ENCODE measurements at regions not wholly inside any gene's neighbourhood (a gene's known extent, or its start where the extent isn't known, plus 50 kb on each side); places are given as distances from the start of the nearest gene placed in this dataset.
"Not testable (repeated sequence)": the region's sequence is repeated elsewhere in the genome, so short reads cannot be mapped to it uniquely, and the experiment has no call there.

DNA sequence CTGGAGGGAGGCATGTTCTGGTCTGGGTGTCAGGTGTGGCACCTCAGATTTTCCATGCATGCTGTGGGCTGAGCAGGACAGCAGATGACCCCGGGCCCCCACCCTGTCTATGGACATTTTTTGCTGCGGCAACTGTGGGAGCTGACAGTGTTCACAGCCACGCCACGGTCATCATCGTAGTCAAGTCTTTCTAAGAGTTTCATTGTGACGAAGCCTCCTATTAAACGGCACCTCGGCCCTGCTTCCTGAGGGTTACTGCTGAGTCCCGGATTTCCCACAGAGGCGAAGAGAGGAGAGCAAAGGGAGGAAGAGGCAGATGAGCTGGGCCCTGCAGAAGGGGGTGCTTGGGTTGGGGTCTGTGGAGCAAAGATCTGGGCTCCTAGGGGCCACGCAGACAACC is 152.1 kb upstream of the POTEB2 start:
- DNase-seq: not testable (repeated sequence)

DNA sequence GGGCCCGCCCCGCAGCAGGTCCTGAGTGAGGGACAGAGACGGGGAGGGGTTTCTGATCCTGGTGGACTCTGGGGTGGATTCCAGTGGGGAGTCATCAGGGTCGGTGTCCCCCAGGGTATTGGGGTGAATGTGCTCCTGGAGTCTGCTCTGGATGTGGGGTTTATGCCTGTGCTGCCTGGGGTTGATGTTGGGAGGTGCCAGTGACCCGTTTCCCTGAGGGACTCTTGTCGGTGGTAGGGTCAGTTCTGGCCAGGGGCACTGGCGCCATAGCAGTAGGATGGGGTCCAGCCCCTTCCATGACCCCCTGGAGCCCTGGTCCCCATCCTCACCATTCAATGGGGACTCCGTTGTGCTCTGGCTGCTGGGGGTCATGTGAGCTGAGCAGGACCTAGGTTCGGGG is 151.2 kb upstream of the POTEB2 start:
- DNase-seq: not testable (repeated sequence)

DNA sequence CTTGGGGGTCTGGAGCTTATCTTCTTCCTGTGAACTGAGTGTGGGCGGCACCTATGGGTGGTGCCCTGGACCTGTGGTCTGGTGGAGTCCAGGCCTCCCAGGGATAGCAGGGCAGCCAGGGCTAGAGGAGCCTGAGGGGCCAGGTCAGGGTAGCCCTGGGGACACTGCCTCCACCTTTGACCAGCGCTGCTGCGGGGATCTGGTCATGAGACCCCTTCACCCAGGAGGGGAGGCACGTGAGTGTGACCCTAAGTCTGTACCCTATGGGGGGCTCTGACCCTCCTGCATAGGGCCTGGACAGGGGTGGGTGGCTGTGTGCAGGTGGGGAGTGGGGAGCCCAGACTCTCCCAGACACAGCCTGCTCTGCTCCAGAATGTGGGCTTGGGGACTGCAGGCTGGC is 150.5 kb upstream of the POTEB2 start:
- not testable (repeated sequence) for DNase-seq

DNA sequence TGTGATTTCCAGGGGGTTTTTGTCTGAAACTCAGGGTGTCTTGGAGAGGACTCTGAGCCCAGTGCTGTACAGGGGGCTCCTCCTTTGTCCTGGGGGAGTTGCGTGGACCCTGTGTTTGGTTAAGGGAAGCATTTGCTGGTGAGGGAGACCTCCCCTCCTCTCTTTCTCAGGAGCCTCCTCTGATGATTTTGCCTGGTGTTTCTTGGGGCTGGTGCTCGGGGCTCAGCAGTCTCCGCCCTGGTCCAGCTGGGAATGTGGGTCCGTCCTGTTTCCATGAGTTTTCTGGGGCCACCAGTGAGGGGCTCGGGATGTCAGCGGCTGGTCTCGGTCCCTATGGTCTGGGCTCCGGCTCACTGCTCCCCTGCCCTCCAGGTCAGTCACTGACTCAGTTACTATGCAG is 149.1 kb upstream of the POTEB2 start:
- DNase-seq: not testable (repeated sequence)

DNA sequence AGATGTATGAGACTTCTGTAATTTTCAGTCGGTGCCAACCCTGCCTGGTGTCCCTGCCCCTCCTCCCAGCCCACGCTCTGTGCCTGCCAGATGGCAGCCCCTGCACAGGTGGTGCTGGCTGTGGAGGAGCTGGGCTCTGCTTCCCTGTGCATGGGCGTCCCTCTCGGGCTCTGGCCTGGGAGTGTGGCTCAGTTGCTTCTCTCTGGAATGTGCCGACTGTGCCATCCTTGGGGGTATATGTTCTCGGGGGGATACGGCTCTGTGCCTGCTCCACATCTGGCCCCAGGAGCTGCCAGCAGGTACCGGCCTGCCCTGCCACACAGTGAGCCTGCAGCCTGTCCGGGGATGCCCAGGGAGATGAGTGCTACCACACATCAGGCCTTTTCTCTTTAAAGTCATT is 147.2 kb upstream of the POTEB2 start:
- not testable (repeated sequence) for DNase-seq

DNA sequence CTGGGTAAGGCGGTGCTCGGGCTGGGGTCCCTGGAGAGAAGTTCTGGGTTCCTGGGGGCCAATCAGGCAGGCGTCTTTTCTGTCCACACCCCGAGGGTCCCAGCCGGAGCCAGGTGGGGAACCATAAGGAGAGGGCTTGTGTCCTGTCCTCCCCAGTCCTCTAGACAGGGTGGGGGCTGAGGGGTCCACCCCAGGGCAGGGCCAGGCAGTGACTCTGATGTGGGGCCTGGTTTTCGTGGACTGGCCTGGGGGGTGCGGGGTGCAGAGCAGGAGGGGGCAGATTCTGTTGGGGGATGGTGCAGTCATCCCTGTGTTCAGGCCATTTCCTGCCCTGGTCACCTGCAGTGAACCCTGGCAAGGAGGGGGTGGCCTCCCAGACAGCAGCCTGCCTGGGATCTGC is 143.5 kb upstream of the POTEB2 start:
- not testable (repeated sequence) for DNase-seq

DNA sequence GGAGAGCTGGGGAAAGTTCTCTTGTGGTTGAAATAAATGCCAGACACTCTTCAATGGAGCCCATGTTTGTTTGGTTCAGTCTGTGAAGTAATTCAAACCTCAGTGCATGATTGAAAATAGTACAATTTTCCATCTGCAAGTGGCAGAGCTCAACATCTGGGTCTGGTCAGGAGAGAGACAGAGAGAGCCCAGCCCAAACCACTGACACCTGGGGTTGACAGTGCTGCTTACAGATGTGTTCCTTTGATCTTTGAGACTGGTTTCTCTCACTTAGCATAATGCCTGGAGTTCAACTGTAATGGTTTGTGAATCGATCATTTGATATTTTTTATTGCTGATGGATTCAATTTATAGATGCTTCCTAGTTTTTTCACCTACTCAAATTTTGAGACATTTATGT is 137.3 kb upstream of the POTEB2 start:
- DNase-seq: not testable (repeated sequence)

DNA sequence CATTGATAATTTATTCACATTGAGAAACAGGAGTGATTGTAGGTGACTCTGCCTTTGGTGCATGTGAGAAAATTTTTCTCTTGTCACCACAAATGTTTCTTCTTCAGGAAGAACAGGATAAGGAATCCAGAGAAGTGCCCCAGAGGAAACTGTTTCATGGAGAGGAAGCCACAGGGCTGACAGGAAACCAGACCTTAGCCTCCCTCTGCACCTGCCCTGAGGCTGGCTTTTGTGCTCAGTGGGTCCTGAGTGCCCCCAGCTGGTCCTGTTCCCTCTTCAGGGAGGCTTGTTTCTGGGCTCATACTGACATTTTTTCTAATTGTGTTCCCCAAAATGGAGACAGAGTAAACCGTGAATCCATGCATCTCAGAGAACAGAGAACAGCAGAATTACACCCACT is 135.8 kb upstream of the POTEB2 start:
- DNase-seq: not testable (repeated sequence)

DNA sequence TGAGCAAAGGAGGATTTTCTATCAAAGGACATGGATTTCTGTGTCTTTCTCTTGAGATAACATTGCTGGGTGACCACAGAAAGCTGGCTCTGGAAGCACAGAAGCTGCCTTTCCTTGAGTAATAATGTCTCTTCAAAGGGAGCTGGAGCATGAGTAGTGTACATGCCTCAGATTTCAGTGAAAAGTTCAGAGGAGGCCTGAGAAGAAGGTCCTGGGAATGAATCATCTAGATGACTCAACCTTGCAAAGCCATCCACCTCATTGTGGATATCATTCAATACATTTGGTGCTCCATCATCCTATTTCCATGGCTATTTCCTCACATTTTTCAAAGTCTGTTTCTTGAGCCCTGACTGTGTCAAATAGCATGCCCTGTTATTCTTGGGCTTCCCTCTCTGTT is 125.6 kb upstream of the POTEB2 start:
- DNase-seq: not testable (repeated sequence)

DNA sequence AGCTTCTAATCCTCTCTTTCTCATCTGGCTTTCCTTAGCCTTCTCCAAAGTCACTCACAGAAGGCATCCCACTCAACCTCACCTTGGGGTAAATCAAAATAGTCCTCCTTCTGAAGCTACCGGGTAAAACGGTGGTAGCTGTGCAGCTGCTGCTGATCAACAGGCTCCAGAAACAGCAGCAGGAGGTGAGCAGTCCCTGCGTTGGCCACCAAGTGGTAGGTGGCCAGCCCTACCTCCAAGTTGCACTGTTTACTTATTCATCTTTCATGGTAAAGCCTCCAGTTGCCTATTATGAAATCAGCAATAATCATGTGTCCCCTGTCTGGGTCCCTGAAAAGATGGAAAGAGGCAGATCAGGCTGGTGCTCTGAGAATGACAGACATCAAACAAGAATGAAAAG is 125.1 kb upstream of the POTEB2 start:
- not testable (repeated sequence) for DNase-seq

DNA sequence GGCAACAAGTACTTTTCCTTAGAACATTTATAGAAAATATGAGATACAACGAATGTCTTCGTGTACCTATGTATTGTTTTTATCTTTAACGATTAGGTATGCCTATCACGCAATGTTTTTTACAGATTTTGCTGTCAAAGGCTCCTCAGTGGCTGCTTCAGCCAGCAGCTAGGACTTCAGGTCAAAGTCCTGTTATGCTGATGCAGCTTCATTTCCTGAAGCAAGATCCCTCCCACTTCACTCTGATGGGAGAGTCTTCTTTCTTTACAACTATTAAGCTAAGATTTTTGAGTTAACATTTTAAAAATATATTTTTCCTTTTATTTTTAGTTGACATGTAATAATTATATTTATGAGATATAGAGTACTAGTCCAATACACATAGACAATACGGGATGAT is 120.7 kb upstream of the POTEB2 start:
- DNase-seq: not testable (repeated sequence)

DNA sequence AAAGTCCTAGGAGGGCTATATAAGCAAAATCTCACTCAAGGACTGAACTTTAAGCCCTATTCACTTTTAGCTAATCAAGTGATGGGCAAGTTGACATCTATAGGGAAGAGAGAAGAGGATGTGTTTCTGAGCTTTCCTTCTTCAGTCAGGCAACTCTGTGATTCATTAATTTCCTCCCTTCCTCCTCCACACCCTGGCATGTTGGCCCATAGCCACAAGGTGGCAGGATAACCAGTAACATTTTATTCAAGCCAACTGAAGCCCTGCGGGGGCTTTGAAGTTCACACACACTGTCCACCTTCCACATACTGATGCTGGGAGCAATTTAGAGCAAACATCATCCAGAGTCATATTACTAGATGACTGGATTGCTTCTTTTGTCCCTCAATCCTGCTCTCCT is 111.9 kb upstream of the POTEB2 start:
- not testable (repeated sequence) for DNase-seq

DNA sequence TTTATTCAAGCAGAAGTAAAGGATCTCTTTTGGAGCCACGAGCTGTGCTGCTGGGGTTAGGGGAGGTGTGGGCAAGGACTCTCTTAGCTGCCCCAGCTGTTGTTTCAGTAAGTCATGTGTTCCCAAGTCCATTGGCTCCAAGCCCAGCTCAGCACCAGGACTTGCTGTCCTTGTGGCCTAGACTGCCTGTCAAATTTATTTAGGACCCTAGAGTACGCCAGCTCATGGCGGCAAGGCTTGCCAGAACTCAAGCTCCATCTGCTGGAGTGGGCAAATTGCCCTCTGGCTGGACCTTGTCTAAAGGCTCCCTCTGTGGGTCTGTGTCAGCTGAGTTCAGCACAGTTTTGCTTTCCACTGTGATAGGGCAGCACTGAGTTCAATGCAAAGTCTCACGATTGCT is 106.6 kb upstream of the POTEB2 start:
- not testable (repeated sequence) for DNase-seq

DNA sequence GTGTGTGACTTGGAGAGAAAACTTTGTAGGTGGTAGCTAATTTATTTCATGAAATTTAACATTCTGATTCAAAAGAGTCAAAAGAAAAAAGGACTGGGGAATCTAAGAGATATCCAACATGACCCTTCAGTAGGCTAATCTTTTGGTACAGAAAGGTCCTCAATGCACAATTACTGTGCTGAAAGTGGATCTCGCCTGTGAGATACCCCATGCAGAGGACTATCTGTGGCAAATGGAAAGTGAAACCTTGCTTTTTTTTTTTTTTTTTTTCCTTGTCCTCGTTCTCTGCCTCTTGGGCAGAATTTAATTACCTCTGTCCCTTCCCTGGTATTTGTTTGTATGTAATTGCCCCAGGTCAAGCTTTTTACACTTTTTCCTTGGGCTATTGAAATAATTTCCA is 93.2 kb upstream of the POTEB2 start:
- not testable (repeated sequence) for DNase-seq

DNA sequence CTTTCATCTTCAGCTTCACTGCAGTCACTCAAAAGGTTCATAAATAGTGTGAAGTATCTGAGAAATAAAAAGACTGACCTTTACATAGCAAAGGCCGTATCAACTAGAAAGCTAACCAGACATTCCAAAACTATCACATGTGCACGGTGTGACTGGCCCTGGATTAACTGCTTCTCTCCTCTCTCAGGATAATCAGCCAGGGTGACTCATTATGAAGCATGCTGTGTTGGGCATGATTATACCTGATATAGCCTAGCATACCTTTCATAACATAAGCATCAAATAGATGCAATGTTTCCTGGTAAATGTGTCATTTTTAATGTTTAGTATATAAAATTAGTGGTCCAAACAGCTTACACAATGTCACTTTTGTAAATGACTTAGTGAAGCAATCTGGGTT is 63.2 kb upstream of the POTEB2 start:
- not testable (repeated sequence) for DNase-seq

All from activated CD8-positive, alpha-beta memory T cell treated with anti-CD3 and anti-CD28 coated beads for 24 hours (primary cell).